ENCODE measurements at regions not wholly inside any gene's neighbourhood (a gene's known extent, or its start where the extent isn't known, plus 50 kb on each side); places are given as distances from the start of the nearest gene placed in this dataset.

DNA sequence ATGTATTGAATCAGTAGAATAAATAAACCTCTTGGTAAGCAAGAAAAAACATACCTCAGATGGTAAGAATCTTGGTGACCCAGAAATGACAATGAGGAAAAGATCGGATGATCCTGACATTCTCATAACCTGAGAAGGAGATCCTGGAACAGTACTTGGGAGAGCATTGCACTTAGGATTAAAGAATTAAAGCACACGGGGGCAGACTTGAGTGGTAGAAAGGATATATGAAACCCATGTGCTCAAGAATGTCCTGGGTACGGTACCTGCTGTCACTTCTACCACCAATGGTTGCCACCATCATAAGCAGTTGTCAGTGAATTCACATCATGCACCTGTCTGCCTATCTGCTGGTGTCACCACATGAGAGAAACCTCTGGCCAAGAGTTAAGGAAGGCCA is 108.9 kb upstream of the GJB5 start:
- TF ChIP-seq POLR2AphosphoS2 (conservative IDR thresholded peaks at IDR 0.05; ENCODE audit: low read length) (no peak), CHD4 (IDR thresholded peaks at IDR 0.05; ENCODE audit: borderline replicate concordance) (no peak), CHD2 (IDR thresholded peaks at IDR 0.05; ENCODE audit: low read length, partially characterized antibody) (no peak), MAX (IDR thresholded peaks at IDR 0.05) (no peak), ZSCAN20 (CRISPR knock-in tag; IDR thresholded peaks at IDR 0.05) (no peak), CBX8 (IDR thresholded peaks at IDR 0.05) (no peak), MAFK (IDR thresholded peaks at IDR 0.05; ENCODE audit: partially characterized antibody) (no peak), NFE2L2 (conservative IDR thresholded peaks at IDR 0.05; ENCODE audit: low read length) (no peak), ESRRA (IDR thresholded peaks at IDR 0.05; ENCODE audit: borderline replicate concordance, low read length) (no peak), RAD21 (conservative IDR thresholded peaks at IDR 0.05 in 1 of 2, IDR thresholded peaks at IDR 0.05 in 1 of 2) (no peak), KDM5A (IDR thresholded peaks at IDR 0.05) (no peak), BHLHE40 (IDR thresholded peaks at IDR 0.05; ENCODE audit: low read depth, low read length) (no peak)
- TF ChIP-seq, protein P1, sequence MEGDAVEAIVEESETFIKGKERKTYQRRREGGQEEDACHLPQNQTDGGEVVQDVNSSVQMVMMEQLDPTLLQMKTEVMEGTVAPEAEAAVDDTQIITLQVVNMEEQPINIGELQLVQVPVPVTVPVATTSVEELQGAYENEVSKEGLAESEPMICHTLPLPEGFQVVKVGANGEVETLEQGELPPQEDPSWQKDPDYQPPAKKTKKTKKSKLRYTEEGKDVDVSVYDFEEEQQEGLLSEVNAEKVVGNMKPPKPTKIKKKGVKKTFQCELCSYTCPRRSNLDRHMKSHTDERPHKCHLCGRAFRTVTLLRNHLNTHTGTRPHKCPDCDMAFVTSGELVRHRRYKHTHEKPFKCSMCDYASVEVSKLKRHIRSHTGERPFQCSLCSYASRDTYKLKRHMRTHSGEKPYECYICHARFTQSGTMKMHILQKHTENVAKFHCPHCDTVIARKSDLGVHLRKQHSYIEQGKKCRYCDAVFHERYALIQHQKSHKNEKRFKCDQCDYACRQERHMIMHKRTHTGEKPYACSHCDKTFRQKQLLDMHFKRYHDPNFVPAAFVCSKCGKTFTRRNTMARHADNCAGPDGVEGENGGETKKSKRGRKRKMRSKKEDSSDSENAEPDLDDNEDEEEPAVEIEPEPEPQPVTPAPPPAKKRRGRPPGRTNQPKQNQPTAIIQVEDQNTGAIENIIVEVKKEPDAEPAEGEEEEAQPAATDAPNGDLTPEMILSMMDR (IDR thresholded peaks at IDR 0.05), result no peak
